RWPE1 (cell line): ENCODE measurements at regions not wholly inside any gene's neighbourhood (a gene's known extent, or its start where the extent isn't known, plus 50 kb on each side); places are given as distances from the start of the nearest gene placed in this dataset.

Source experiments
- CTCF ChIA-PET: fragments of 350-600 bp; sonication (Branson Sonifier 250); formaldehyde crosslinking; extraction: SDS; loops from one replicate; lab custom pipeline; 2021; lab: Yijun Ruan, JAX
- POLR2A ChIA-PET: fragments of 400-600 bp; formaldehyde crosslinking; extraction: SDS; loops from one replicate; lab custom pipeline; 2020; ENCODE audit warnings: antibody characterized with exemption; ENCODE audit not compliant: low non-redundant PET; lab: Yijun Ruan, JAX
- DNase-seq: peaks from one replicate; pipeline ENCODE4 v3.0.0; 2012; ENCODE audit warnings: low spot score
- H3K27ac ChIP-seq: fragments of 450-650 bp; 2 replicates; pipeline ENCODE4 v1.5.1; 2017
- TF ChIP-seq, protein P1 (sequence below): fragments of 450-650 bp; conservative IDR thresholded peaks from 2 replicates; pipeline ENCODE4 v1.5.1; 2017; ENCODE audit warnings: low read depth, mild to moderate bottlenecking

- POLR2A ChIA-PET = no interaction called here
- H3K27ac ChIP-seq = no peak overlapping the region
- TF ChIP-seq, protein P1, sequence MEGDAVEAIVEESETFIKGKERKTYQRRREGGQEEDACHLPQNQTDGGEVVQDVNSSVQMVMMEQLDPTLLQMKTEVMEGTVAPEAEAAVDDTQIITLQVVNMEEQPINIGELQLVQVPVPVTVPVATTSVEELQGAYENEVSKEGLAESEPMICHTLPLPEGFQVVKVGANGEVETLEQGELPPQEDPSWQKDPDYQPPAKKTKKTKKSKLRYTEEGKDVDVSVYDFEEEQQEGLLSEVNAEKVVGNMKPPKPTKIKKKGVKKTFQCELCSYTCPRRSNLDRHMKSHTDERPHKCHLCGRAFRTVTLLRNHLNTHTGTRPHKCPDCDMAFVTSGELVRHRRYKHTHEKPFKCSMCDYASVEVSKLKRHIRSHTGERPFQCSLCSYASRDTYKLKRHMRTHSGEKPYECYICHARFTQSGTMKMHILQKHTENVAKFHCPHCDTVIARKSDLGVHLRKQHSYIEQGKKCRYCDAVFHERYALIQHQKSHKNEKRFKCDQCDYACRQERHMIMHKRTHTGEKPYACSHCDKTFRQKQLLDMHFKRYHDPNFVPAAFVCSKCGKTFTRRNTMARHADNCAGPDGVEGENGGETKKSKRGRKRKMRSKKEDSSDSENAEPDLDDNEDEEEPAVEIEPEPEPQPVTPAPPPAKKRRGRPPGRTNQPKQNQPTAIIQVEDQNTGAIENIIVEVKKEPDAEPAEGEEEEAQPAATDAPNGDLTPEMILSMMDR = no peak
- CTCF ChIA-PET = no interaction called here
- DNase-seq = no peak
Measured at GRCh38 chr1:4301007-4301406, 353.4 kb upstream of the AJAP1 start.

DNA sequence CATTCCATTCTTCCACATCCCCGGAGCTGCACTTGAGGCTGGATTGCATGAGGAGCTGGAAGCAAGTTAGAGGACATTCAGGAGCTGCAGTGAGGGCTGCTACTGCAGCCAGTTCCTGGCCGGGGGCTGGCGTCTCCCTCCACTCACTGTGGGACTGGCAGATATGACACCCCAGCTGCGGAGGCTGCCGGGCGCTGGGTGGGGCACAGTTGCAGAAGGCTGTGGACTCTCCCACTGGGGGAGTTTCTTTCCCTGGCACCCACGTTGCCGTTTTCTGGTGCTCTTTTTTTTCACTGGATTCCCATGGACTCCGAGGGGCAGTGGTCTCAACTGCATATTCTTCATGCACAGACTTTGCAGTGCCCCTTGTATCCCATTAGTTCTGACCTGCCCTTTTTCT lies 351.1 kb upstream of the AJAP1 start:
- no peak for DNase-seq
- no peak overlapping the region for H3K27ac ChIP-seq
- ChIA-PET CTCF (no interaction called here), POLR2A (no interaction called here)
- TF ChIP-seq, protein P1 = no peak

- ChIA-PET POLR2A (no interaction called here), CTCF (no interaction called here)
- H3K27ac ChIP-seq = no peak overlapping the region
- DNase-seq = no peak
- TF ChIP-seq, protein P1 = no peak
Measured at GRCh38 chr1:4305526-4306301, 348.7 kb upstream of the AJAP1 start.

DNA sequence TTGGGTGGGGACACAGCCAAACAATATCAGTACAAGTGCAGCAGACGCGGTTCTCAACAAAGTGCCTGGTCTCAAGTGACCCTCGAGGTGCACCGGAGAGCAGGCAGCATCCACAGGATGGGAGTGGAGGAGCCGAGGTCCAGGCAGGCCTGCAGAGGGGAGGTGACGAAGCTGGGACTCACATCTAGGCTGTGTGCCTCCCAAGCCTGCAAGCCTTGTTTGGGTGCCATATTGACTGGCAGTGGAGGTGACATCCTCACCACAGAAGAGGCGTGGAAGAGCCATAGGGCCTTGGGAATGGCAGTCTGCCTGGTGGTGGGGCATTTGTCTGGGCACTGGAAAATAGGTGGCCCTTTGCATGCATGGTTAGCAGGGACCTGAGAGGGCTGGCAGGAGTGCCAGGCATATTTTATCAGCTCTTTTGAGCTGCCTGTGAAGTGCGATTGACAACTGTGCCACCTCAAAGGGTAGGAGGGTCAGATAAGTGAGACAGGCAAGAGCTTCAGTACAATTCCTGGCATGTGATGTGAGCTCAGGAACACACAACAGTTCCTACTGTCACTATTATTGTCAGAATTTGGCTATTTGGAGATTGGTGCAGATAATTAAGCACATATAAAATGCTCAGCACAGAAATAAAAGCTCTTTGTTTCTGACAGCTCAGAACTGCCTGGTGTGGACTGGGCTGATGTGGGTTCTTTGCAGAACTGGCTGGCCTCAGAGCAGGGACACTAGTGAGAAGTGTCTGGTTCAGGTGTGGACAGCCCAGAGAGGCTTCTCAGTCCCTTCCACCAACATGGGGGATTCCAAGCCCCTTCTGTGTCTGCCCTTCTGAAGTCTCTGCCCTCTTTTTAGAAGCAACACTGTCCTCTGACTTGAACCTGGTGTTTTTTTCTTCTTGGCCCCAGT lies 347.6 kb upstream of the AJAP1 start:
- ChIA-PET POLR2A (no interaction called here), CTCF (no interaction called here)
- TF ChIP-seq, protein P1 = no peak
- DNase-seq = no peak
- H3K27ac ChIP-seq = no peak overlapping the region

DNA sequence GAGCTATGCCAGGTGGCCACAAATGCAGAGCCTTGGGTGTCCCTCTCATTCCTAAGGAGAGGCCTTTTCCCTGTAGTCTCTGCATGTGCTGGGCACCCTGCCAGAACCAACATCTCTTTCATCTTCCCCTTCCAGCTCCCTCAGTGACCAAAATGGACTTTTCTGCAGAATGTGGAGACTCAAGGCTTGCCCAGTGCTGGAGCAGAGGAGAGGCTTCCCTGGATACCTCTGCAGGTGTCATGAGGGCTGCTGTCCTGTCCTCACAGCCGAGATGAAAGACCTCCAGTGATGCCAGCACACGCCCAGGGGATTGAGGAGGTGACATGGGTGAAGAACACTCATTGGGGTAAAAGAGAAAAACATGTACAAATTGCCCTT lies 347.0 kb upstream of the AJAP1 start:
- POLR2A ChIA-PET = no interaction called here
- TF ChIP-seq, protein P1 = no peak
- DNase-seq = no peak

GRCh38 chr1:4307911-4308545 lies 346.4 kb upstream of the AJAP1 start:
- POLR2A ChIA-PET = no interaction called here

More for the DNA sequence above, 347.0 kb upstream of the AJAP1 start:
- CTCF ChIA-PET = no interaction called here
- no peak overlapping the region for H3K27ac ChIP-seq

More at GRCh38 chr1:4307911-4308545, 346.4 kb upstream of the AJAP1 start:
- DNase-seq = no peak
- TF ChIP-seq, protein P1 = no peak
- CTCF ChIA-PET = no interaction called here
- no peak overlapping the region for H3K27ac ChIP-seq
